GM12878 (cell line): ENCODE measurements at regions not wholly inside any gene's neighbourhood (a gene's known extent, or its start where the extent isn't known, plus 50 kb on each side); places are given as distances from the start of the nearest gene placed in this dataset.
A peak's percentile ranks its signal among the peaks of the same experiment; 100 is the strongest.

Experiments
- BCL3 ChIP-seq: IDR thresholded peaks from 2 replicates; pipeline ENCODE4 v1.6.1; 2011; ENCODE audit warnings: borderline replicate concordance, low read depth, mild to moderate bottlenecking, moderate library complexity, low read length; ENCODE audit not compliant: insufficient read depth, poor library complexity, severe bottlenecking
- CREM ChIP-seq: IDR thresholded peaks from 2 replicates; pipeline ENCODE4 v1.6.1; 2014; ENCODE audit warnings: antibody characterized with exemption, low read depth
- ELK1 ChIP-seq: IDR thresholded peaks from 2 replicates; pipeline ENCODE4 v1.6.1; 2012; ENCODE audit warnings: low read depth, low read length, improper control_type of control experiment
- ESRRA ChIP-seq: IDR thresholded peaks from 2 replicates; pipeline ENCODE4 v1.6.1; 2012; ENCODE audit warnings: mild to moderate bottlenecking, low read length, improper control_type of control experiment
- JUND ChIP-seq: IDR thresholded peaks from 2 replicates; pipeline ENCODE4 v1.6.1; 2012; ENCODE audit warnings: low read depth, mild to moderate bottlenecking, low read length, improper control_type of control experiment, moderate library complexity
- NFYA ChIP-seq: IDR thresholded peaks from 2 replicates; pipeline ENCODE4 v1.6.1; 2011; ENCODE audit warnings: low read depth, mild to moderate bottlenecking, low read length, improper control_type of control experiment, borderline replicate concordance
- PKNOX1 ChIP-seq: fragments of 450-650 bp; IDR thresholded peaks from 2 replicates; pipeline ENCODE4 v1.6.1; 2016; ENCODE audit warnings: mild to moderate bottlenecking
- POLR2AphosphoS2 ChIP-seq: IDR thresholded peaks from 2 replicates; pipeline ENCODE4 v1.6.1; 2011; ENCODE audit warnings: low read depth, mild to moderate bottlenecking, low read length, improper control_type of control experiment, moderate library complexity
- RAD21 ChIP-seq: IDR thresholded peaks from 2 replicates; pipeline ENCODE4 v1.6.1; 2011; ENCODE audit warnings: mild to moderate bottlenecking, low read depth, low read length, moderate library complexity; ENCODE audit not compliant: insufficient read depth
- SKIL ChIP-seq: fragments of 450-650 bp; IDR thresholded peaks from 2 replicates; pipeline ENCODE4 v1.6.1; 2017; ENCODE audit warnings: mild to moderate bottlenecking, low read depth, inconsistent platforms; ENCODE audit not compliant: poor library complexity, severe bottlenecking
- SPI1 ChIP-seq: IDR thresholded peaks from 2 replicates; pipeline ENCODE4 v1.6.1; 2011; ENCODE audit warnings: low read depth, mild to moderate bottlenecking, low read length, moderate library complexity, borderline replicate concordance; ENCODE audit not compliant: insufficient read depth
- STAT3 ChIP-seq: IDR thresholded peaks from 2 replicates; pipeline ENCODE4 v1.6.1; 2011; ENCODE audit warnings: low read depth, low read length, improper control_type of control experiment
- TARDBP ChIP-seq: IDR thresholded peaks from 2 replicates; pipeline ENCODE4 v1.6.1; 2016; ENCODE audit warnings: borderline replicate concordance
- YY1 ChIP-seq: IDR thresholded peaks from 2 replicates; pipeline ENCODE4 v1.6.1; 2011; ENCODE audit warnings: low read depth, mild to moderate bottlenecking, low read length
- ZNF687 ChIP-seq: fragments of 450-650 bp; IDR thresholded peaks from 2 replicates; pipeline ENCODE4 v1.6.1; 2017; ENCODE audit warnings: mild to moderate bottlenecking, moderate library complexity

- peak; percentile 85 for TF ChIP-seq ZNF687
- TF ChIP-seq NFYA, result no peak
- TF ChIP-seq ESRRA, result no peak
- TF ChIP-seq SKIL, result peak; percentile 83
- TF ChIP-seq ELK1, result no peak
- peak; percentile 81 for TF ChIP-seq BCL3
- TF ChIP-seq SPI1, result no peak
- TF ChIP-seq STAT3, result no peak
- TF ChIP-seq CREM, result peak; percentile 23
- TF ChIP-seq RAD21, result peak; percentile 11; the same call in 1 of the 2 replicates
- TF ChIP-seq PKNOX1, result no peak
- TF ChIP-seq POLR2AphosphoS2, result peak; percentile 19; the same call in 1 of the 2 replicates
- no peak for TF ChIP-seq TARDBP
- TF ChIP-seq YY1, result 0 out of 2 replicates have a peak, but pooled peaks have one; percentile 3
- peak; percentile 46; the same call in 1 of the 2 replicates for TF ChIP-seq JUND
Observed at GRCh38 chr1:25031601-25031965, 101.5 kb upstream of the RUNX3 start (continued).
